AG04450 (cell line): ENCODE measurements at regions not wholly inside any gene's neighbourhood (a gene's known extent, or its start where the extent isn't known, plus 50 kb on each side); places are given as distances from the start of the nearest gene placed in this dataset.

ENCODE experiments used
- CTCF ChIA-PET: fragments of 300-600, 350-600 bp; formaldehyde crosslinking; extraction: SDS; loops from one replicate; lab custom pipeline; 2022; ENCODE audit warnings: antibody characterized with exemption, inconsistent platforms; lab: Charles Lee
- POLR2A ChIA-PET: fragments of 350-600 bp; formaldehyde crosslinking; extraction: SDS; loops from one replicate; lab custom pipeline; 2021; ENCODE audit warnings: antibody characterized with exemption, inconsistent platforms; lab: Yijun Ruan, JAX
- DNase-seq: peaks from one replicate; pipeline ENCODE4 v3.0.0-alpha.2; 2011; ENCODE audit warnings: low read depth, low spot score
- H3K27ac ChIP-seq: one replicate; pipeline ENCODE4 v1.5.1; 2012; ENCODE audit warnings: low read depth, low read length, control low read depth
- H3K27me3 ChIP-seq: one replicate; pipeline ENCODE4 v1.6.0; 2012; ENCODE audit warnings: low read length; ENCODE audit not compliant: control insufficient read depth, insufficient read depth
- H3K4me3 ChIP-seq: 2 replicates; pipeline ENCODE4 v1.5.1; 2011; ENCODE audit warnings: mild to moderate bottlenecking, low read depth, low read length, control low read depth
- H3K9me3 ChIP-seq: 2 replicates; pipeline ENCODE4 v1.5.1; 2012; ENCODE audit warnings: low read length; ENCODE audit not compliant: control insufficient read depth, insufficient read depth
- TF ChIP-seq, protein P1 (sequence below): IDR thresholded peaks from 2 replicates; pipeline ENCODE4 v1.5.1; 2011; ENCODE audit warnings: low read depth, low read length, control low read depth, inconsistent platforms

DNA sequence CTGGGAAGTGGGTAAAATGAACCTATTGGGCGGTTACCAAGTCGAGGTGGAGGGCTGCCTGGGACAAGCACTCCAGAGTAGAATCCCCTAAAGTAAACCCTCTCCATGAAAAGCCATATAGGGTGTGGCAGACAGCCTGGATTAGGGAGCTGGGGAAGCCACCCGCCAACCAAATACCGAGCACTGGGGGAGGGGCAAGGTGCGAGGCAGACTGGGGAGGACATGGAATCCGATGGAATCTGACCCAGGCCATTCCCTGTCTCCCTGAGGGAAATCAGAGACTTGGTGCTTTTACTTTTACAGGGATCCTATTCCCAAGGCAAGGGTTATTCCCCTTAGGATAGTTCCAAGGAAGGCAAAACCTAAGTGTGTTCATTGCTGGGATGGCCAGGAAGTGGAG, 130.9 kb upstream of the HSD17B12 start:
- CTCF ChIA-PET = no interaction called here
- Histone ChIP-seq H3K9me3 (peaks cover 3% of the 10 kb centered on the region; the same call in 1 of the 2 replicates), H3K27ac (no peak overlapping the region), H3K27me3 (peaks cover 29% of the 10 kb centered on the region), H3K4me3 (no peak overlapping the region)
- POLR2A ChIA-PET = no interaction called here
- DNase-seq = no peak
- TF ChIP-seq, protein P1, sequence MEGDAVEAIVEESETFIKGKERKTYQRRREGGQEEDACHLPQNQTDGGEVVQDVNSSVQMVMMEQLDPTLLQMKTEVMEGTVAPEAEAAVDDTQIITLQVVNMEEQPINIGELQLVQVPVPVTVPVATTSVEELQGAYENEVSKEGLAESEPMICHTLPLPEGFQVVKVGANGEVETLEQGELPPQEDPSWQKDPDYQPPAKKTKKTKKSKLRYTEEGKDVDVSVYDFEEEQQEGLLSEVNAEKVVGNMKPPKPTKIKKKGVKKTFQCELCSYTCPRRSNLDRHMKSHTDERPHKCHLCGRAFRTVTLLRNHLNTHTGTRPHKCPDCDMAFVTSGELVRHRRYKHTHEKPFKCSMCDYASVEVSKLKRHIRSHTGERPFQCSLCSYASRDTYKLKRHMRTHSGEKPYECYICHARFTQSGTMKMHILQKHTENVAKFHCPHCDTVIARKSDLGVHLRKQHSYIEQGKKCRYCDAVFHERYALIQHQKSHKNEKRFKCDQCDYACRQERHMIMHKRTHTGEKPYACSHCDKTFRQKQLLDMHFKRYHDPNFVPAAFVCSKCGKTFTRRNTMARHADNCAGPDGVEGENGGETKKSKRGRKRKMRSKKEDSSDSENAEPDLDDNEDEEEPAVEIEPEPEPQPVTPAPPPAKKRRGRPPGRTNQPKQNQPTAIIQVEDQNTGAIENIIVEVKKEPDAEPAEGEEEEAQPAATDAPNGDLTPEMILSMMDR = no peak

DNA sequence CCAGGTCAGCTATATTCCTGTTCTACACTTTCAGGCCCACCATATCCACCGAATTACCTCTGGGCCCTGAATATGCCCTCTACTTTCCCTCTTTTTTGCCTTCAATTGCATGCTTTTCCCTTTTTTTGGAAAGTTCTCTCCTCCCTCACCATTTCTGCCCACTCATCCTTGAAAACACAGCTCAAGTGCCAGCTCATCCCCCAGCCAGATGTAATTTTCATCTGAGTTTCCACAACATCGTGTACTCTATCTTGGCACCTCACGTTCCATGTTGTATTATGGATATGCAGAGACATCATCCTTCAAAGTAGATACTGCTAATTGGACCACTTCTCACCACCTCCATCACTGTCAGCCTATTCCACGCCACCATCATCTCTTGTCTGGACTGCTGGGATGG, 129.8 kb upstream of the HSD17B12 start:
- TF ChIP-seq, protein P1 = no peak
- Histone ChIP-seq H3K9me3 (peaks cover 3% of the 10 kb centered on the region; the same call in 1 of the 2 replicates), H3K27ac (no peak overlapping the region), H3K27me3 (peaks cover 37% of the 10 kb centered on the region), H3K4me3 (no peak overlapping the region)
- ChIA-PET POLR2A (no interaction called here), CTCF (interaction anchor here (1.2 kb wide), 1 partner anchor 26 kb away, joined by 4 read pairs; no protein-coding TSS in a partner anchor)
- DNase-seq = no peak

DNA sequence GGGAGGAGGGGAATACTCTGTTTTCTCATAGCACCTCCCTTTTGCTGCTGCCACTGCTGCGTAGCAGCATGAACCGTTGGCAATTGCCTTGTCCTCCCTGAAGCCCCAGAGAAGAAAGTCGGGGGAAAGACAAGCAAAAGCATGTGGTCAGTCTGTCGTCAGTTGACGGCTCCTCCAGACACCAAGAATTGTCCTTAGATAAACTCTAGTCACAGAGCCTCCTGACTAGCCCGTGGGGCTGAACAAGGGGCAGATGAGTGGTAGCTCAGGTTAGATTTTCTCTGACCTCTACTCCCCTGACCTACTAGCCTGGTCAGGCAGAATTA, 126.4 kb upstream of the HSD17B12 start:
- Histone ChIP-seq H3K27me3 (peaks cover 46% of the 10 kb centered on the region), H3K4me3 (no peak overlapping the region), H3K27ac (no peak overlapping the region), H3K9me3 (no peaks in the 10 kb centered on the region)
- CTCF ChIA-PET = no interaction called here
- no peak for DNase-seq
- TF ChIP-seq, protein P1 = no peak
- POLR2A ChIA-PET = no interaction called here

DNA sequence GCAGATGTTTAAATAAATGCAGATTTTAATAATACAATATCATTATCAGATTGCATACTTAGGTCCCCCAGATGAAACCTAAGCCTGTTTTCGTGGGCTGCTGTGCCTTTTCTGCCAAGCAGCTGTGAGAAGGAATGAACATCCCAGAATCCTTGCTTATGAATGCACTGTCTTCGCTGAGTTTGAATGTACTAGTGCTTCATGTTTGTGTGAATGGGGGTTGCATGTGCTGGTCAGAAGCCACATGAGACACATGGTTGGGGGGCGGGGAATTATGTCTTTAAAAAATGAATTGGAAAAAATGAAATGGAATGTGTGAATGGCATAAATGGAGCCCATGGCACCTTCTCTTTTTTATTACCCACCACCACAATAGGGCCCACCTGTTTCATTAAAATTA, 125.4 kb upstream of the HSD17B12 start:
- H3K27me3 ChIP-seq = peaks cover 51% of the 10 kb centered on the region
- CTCF ChIA-PET = interaction anchor here (1.5 to 4.0 kb wide), 2 partner anchors 12 to 14 kb away, joined by 5 to 25 read pairs; no protein-coding TSS in a partner anchor
- POLR2A ChIA-PET = no interaction called here
- no peak overlapping the region for H3K27ac ChIP-seq
- no peaks in the 10 kb centered on the region for H3K9me3 ChIP-seq
- H3K4me3 ChIP-seq = no peak overlapping the region
- TF ChIP-seq, protein P1 = no peak
- no peak for DNase-seq

DNA sequence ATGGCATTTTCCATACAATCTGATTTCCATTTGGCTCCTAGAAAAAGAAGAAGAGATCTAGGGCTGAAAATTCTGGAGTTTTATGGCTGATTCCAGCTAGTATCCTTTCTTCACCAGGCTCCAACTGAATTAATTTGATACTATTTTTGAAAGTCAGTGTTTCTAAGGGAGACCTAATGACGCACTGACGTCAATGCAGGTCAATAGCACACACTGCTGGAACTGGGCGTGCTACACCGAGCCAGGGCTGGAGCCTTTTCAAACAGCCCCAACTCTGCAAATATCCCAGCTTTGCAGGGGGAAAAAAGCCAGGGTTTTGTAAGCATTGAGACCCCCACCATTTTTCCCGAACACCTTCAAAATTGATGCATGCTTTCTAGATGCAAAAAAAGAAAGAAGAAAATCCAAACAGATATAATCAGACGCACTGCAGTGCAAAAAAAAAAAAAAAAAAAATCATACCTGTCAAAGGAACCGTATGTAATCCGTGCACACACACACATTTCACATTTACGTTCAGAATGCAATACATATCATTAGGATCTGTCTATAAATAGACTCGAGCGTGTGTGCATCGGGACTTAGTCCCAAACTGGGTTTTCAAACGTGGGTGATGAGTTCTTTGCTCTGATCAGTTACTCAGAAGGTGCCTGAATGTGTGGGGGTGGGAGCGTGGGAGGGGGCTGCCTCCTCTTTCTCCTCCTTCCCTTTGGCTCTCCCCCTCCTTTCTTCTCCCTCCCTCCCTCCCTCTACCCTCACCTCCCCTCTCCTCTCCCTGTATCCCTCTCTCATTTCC, 124.5 kb upstream of the HSD17B12 start:
- Histone ChIP-seq H3K27me3 (peaks cover 54% of the 10 kb centered on the region), H3K9me3 (no peaks in the 10 kb centered on the region), H3K4me3 (no peak overlapping the region), H3K27ac (no peak overlapping the region)
- TF ChIP-seq, protein P1 = no peak
- ChIA-PET POLR2A (no interaction called here), CTCF (interaction anchor here (1.5 to 4.0 kb wide), 2 partner anchors 11 to 13 kb away, joined by 5 to 25 read pairs; no protein-coding TSS in a partner anchor)
- no peak for DNase-seq
